Stimulated activated naive CD4-positive, alpha-beta T cell (primary cell): ENCODE measurements at regions not wholly inside any gene's neighbourhood (a gene's known extent, or its start where the extent isn't known, plus 50 kb on each side); places are given as distances from the start of the nearest gene placed in this dataset.
"Not testable (repeated sequence)": the region's sequence is repeated elsewhere in the genome, so short reads cannot be mapped to it uniquely, and the experiment has no call there.

Experiments
- DNase-seq, 6 experiments: peaks; one replicate each; lab custom pipeline; 2025; lab: John Stamatoyannopoulos, UW

GRCh38 chr17:71779482-71779881 lies 341.3 kb upstream of the SOX9 start:
- no peak for DNase-seq

DNA sequence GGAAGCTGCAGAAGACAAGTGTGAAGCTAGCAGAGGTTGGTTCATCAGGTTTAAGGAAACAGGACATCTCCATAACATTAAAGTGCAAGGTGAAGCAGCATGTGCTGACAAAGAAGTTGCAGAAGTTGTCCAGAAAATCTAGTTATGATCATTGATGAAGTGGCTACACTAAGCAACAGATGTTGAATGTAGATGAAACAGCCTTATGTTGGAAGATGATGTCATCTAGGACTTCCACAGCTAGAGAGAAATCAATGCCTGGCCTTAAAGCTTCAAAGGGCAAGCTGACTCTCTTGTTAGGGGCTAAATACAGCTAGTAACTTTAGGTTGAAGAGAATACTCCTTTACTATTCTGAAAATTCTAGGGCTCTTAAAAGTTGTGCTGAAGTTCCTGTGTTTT lies 340.2 kb upstream of the SOX9 start:
- no peak for DNase-seq

DNA sequence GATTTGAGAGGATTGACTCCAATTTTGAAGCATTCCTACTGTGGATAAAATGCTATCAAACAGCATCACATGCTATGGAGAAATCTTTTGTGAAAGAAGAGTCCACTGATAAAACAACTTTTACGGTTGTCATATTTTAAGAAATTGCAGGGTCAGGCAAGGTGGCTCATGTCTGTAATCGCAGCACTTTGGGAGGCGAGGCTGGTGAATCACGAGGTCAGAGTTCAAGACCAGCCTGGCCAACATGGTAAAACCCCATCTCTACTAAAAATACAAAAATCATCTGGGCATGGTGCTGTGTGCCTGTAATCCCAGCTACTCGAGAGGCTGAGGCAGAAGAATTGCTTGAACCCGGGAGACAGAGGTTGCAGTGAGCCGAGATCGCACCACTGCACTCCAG lies 338.8 kb upstream of the SOX9 start:
- DNase-seq: not testable (repeated sequence)

DNA sequence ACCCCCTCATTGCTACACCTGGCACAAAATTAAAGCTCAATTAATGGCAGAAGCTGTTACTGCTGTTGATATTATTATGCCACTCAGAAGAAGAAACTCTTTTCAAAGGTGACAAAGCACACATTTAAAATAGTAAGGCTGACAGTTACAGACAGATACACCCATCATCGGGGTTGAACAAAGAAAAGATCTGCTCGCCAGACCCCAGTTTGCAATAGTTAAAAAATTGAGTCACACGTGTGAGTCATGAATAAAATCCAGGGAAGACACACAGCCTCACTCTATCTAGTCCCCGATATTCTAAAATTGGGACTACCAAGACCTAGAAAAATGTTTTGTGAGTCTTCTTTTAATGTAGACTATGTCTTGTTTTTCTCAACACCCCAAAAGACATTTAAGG lies 330.0 kb upstream of the SOX9 start:
- no peak for DNase-seq

DNA sequence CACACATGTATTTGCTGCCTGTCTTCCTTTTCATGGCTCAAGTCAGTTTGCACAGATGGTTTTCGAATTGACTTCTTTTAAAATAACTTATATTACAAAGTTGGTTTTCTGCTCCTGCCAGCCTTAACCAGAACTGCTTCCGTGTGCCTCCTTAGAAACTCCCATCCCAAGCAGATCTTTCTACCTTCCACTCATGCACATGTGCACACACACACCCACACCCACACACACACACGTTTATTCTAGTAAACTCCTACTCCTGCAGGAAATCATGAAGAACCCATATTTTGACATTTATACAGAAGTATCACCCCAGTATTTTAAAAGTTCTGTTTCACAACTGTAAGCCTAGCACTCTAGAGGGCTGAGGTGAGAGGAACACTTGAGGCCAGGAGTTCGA lies 329.5 kb upstream of the SOX9 start:
- DNase-seq: no peak

DNA sequence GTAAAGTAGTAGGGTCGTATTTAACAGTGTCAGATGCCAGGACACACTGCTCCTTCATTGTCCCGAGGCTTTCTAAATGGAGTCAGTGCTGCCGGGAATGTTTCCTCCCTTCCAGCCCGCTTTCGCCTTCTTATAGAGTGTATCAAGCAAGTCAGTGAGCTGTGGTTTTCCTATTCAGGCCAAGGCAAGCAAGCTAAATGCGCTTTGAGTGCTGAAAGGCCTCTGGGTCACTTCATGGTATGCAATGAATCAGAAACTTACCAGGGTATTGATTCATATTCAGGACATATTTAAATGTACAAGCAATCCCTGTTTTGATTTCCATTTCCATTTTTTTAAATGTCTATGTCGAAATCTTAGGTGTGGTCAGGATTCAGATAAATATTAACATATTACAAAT lies 327.9 kb upstream of the SOX9 start:
- DNase-seq: no peak

- DNase-seq: no peak
Observed at GRCh38 chr17:71793518-71793917, 327.3 kb upstream of the SOX9 start.

DNA sequence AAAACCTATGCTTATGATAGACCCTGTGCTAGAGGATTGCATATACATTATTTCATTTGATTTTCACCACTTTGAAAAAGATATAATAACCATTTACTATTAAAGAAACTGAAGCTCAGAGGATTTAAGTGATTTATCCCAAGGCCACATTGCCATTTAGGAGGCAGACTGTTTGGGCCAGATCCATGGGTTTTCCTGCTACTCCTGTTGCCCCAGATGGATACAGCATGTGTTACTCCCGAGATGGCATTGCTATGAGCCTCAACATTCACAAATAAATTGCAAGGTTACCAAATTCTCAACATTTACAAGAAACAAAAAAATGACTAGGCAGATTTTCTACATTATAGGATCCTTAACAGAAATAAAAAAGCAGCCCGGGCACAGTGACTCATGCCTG lies 322.1 kb upstream of the SOX9 start:
- DNase-seq: no peak

DNA sequence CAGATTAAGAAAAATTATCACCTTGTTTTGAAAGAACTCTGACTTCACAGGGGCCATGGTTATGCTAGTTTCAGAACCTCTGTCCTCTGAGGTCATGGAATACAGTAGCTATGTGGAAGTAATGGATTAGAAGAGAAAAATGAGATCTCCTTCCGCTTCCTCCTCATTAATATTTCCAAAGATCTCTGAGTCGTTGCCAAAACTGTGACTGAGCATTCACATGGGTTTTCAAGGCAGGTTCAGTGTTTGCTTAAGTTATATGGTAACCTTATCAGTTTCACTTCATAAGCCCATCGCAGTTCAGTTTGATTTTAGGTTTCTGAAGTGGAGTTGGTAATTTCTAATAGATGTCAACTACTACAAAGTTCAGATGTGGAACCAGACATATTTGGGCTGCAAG lies 321.2 kb upstream of the SOX9 start:
- no peak for DNase-seq

DNA sequence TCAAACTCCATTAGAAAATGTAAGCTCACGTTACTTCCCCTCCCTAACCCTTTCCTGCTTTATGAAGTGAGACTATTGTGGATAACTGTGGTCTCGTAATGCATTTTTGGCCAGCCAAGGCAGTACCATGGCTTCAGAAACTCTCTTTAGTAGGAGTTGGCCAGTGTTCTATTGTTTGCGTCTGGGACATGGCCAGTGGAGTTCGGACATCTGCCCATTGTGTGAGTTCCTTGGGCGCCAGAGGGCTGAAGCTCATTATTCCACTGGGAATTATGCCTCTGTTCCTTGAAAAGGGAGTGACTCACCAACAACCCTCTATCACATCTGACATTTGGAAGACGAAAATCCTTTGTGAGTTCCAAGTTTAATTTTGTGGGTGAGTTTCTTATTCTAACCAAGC lies 319.5 kb upstream of the SOX9 start:
- DNase-seq: no peak

DNA sequence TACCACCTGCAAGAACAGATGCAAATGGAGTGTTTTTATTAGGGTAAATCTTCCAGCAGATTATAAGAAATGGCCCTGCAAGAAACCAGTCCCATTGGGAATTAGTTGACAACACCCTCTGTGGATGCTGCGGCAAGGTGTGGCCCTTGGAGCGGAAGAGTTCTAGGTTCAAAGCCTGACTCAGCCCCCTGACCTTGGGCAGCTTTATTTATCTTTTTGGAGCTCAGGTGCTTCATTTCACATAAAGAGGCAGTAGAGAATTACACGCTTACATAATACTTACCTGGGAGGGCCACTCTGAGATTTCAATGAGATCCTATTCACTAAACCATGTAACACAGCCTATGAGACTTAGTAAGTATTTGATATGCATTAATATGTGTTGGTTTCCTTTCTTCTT lies 318.2 kb upstream of the SOX9 start:
- DNase-seq: no peak

DNA sequence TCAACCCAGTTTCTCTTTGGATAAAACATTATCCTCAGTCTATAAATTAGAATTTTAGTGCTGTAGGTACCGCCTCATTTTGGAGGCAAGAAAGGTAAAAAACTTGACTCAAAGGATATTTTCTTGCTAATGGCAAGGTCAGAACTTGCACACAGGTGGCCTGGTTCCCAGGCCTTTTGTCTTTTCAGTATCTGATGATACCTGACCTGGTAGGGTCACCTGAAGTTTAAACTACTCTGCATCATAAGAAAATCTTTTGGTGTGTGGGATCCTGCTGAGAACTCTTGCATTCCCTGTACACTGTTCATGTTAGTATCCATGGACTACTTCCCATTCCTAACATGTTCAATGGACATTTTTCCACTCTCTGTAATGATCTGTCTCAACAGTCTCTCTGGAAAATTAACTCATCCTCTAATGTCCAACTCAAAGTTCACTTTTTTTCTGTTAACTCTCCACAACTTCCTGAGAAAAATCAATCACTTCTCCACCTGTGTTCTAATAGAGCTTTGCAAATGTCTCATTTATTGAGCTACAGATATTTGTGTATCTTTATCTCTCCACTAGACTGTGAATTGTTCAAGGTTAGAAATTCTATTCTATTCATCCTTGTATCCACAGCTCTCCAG lies 317.1 kb upstream of the SOX9 start:
- no peak for DNase-seq

GRCh38 chr17:71809537-71809936 lies 311.3 kb upstream of the SOX9 start:
- DNase-seq: no peak

DNA sequence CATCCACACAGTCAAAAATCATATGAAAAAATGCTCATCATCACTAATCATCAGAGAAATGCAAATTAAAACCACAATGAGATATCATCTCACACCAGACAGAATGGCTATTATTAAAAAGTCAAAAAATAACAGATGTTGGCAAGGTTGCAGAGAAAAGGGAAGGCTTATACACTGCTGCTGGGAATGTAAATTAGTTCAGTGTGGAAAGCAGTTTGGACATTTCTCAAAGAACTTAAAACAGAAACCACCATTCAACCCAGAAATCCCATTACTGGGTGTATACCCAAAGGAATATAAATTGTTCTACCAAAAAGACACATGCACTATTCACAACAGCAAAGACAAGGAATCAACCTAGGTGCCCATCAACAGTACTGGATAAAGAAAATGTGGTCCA lies 307.0 kb upstream of the SOX9 start:
- not testable (repeated sequence) for DNase-seq

DNA sequence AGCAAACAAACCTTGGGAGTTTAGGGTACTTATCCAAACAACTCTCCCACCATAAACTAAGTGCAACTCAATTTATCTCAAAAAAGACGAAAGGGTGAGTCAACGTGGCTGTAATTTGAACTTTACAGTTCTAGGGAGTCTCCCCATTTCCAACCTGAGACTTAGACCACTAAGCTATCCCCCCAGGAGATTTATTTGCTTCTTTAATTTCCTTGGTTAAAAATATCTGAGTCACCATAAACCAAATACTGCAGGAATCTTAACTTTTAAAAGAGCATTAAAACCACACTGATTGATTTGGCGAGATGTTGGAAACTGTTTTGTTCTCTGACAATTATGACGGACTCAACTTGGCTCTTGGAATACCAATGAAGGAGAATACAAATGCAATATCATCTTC lies 299.3 kb upstream of the SOX9 start:
- DNase-seq: no peak

- DNase-seq: no peak
Observed at GRCh38 chr17:71824671-71825070, 296.1 kb upstream of the SOX9 start.

DNA sequence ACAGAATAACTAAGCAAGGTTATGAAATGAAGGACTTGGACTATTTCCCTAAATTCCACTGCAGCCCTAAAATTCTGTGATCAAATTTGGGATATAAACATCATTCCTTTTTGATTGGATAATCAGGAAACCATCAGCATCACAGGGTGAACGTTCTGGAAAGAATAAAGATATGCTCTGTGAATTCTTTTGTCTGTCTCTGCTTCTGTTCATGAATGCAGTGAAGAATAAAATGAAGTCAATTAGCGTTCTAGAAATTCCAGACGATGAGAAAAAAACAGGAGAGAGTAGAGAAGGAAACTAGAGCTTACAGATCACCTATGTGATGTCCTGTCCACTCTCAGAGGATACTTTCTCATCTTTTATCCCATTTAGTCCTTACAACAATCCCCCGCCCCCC lies 295.1 kb upstream of the SOX9 start:
- DNase-seq: no peak

DNA sequence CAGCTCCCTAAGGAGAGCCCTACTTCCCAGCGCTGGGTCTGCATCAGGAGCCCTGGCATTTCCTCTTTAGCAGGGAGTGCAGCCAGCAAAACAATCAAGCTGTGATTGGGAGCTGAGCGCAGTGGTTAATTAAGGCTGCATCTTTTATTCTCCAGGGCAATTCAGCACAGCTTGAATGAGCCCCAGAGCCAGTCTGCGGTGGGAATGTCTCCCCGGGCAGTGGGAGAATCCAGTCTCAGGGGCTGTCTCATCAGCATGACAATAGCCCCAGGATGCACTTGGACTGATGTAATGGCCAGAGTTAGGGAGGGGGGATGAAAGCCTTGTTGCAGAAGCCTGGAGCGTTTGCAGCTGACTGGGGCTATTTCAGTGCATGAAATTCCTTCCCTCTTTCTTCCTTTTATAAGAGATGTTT lies 292.6 kb upstream of the SOX9 start:
- no peak for DNase-seq

DNA sequence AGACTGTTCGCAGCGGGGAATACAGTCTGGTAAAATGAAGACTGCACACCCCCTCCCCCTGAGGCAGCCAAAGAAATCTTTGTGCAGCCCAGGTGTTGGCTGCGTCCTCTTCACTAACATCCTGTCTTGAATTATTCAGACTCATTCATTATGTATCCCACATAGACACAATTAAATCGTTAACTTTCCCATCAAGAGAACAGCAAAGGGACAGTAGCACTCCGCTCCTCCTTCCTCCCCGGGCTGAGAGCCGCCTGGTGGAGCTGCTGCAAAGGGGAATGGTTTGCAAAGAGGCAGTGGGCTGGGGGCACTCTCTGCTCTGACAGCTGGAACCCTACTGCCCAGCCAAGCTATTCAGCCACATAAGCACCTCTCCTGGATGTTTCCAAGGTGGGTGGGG lies 290.0 kb upstream of the SOX9 start:
- DNase-seq: no peak

GRCh38 chr17:71842986-71843385 lies 277.8 kb upstream of the SOX9 start:
- no peak for DNase-seq

DNA sequence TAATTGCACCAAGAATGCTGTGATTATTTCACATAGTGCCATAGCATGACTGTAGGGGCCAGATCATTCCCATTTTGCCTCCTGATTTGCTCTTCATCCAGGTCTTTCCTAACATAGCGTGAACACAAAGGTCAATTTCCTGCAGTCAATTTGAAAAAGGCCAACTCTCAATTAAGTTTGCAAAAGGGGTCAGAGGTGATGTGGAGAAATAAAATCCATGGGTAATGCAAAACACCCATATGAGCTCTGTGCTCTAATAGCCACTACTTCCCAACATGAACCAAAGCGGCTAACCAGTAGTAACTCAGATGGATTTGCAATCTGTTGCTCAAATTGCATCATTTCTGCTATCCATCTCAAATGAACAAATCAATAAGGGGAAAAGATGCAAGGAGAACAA lies 275.5 kb upstream of the SOX9 start:
- no peak for DNase-seq

DNA sequence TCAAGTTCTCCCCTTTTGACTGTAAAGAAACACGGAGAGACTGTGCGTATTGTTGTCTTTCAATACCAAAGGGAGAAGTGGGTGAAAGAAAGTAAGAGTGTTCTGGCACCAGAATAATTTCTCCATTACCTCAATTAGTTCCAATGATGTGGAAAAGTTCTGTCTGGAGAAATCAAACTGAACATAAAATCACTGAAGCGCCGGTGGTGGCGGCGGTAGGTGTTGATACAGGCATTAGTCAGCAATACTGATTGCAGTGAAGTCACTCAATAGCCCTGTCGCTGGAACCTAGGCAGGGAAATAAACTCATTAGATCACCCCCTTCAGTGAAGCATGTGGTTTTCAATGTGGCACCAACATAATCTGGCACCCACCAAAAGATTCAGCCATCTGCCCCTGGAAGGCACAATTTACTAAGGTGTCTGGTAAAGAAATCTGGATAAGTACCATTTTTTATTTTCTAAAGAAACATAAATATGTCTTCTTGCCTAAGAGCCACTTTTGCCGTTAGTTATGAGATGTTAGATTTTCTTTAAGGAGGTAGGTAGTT lies 274.2 kb upstream of the SOX9 start:
- no peak for DNase-seq

GRCh38 chr17:71849783-71850768 lies 270.7 kb upstream of the SOX9 start:
- DNase-seq: no peak
